NCI-H2227 (cell line): ENCODE measurements at regions not wholly inside any gene's neighbourhood (a gene's known extent, or its start where the extent isn't known, plus 50 kb on each side); places are given as distances from the start of the nearest gene placed in this dataset.
"Not testable (repeated sequence)": the region's sequence is repeated elsewhere in the genome, so short reads cannot be mapped to it uniquely, and the experiment has no call there.

Source experiments
- DNase-seq: peaks from one replicate; lab custom pipeline; 2025; ENCODE audit not compliant: unreplicated experiment; lab: John Stamatoyannopoulos, UW

- no peak for DNase-seq
Observed at GRCh38 chr4:83931659-83932438, 395.9 kb downstream of the GPAT3 start.

- DNase-seq, result no peak
Observed at GRCh38 chr4:83929550-83929949, 393.6 kb downstream of the GPAT3 start.

GRCh38 chr4:83926950-83927349, 391.0 kb downstream of the GPAT3 start:
- DNase-seq, result no peak

GRCh38 chr4:83923341-83923740, 387.4 kb downstream of the GPAT3 start:
- no peak for DNase-seq

GRCh38 chr4:83922402-83922801, 386.5 kb downstream of the GPAT3 start:
- no peak for DNase-seq

- no peak for DNase-seq
Observed at GRCh38 chr4:83921124-83921523, 385.2 kb downstream of the GPAT3 start.

- DNase-seq, result no peak
Observed at GRCh38 chr4:83920375-83920774, 384.5 kb downstream of the GPAT3 start.

GRCh38 chr4:83917572-83917971, 381.7 kb downstream of the GPAT3 start:
- no peak for DNase-seq

GRCh38 chr4:83910693-83911092, 374.8 kb downstream of the GPAT3 start:
- DNase-seq, result no peak

- DNase-seq, result no peak
Observed at GRCh38 chr4:83906561-83906960, 370.7 kb downstream of the GPAT3 start.

- DNase-seq, result peak; percentile 42
Observed at GRCh38 chr4:83905952-83906351, 370.0 kb downstream of the GPAT3 start.

GRCh38 chr4:83903740-83904139, 367.8 kb downstream of the GPAT3 start:
- not testable (repeated sequence) for DNase-seq

GRCh38 chr4:83894831-83895230, 358.9 kb downstream of the GPAT3 start:
- DNase-seq, result no peak

GRCh38 chr4:83890816-83891215, 354.9 kb downstream of the GPAT3 start:
- no peak for DNase-seq

GRCh38 chr4:83890231-83890630, 354.3 kb downstream of the GPAT3 start:
- DNase-seq, result no peak

GRCh38 chr4:83889802-83890201, 353.9 kb downstream of the GPAT3 start:
- no peak for DNase-seq

GRCh38 chr4:83885256-83886182, 349.6 kb downstream of the GPAT3 start:
- no peak for DNase-seq

GRCh38 chr4:83876047-83876446, 340.1 kb downstream of the GPAT3 start:
- no peak for DNase-seq

GRCh38 chr4:83875437-83875836, 339.5 kb downstream of the GPAT3 start:
- DNase-seq, result no peak

GRCh38 chr4:83873996-83874395, 338.1 kb downstream of the GPAT3 start:
- DNase-seq, result no peak

GRCh38 chr4:83870328-83870950, 334.5 kb downstream of the GPAT3 start:
- no peak for DNase-seq
